SKM-1 (cell line): ENCODE measurements at regions not wholly inside any gene's neighbourhood (a gene's known extent, or its start where the extent isn't known, plus 50 kb on each side); places are given as distances from the start of the nearest gene placed in this dataset.

ENCODE experiments used
- DNase-seq: peaks from one replicate; lab custom pipeline; 2025; ENCODE audit not compliant: unreplicated experiment; lab: John Stamatoyannopoulos, UW

GRCh38 chr9:2311920-2312319 lies 296.8 kb downstream of the SMARCA2 start:
- DNase-seq: no peak

- DNase-seq: no peak
These were observed 298.4 kb downstream of the SMARCA2 start for GRCh38 chr9:2313512-2313911.

- no peak for DNase-seq
These were observed 302.4 kb downstream of the SMARCA2 start for GRCh38 chr9:2317591-2317990.

- no peak for DNase-seq
These were observed 302.2 kb upstream of the VLDLR start for GRCh38 chr9:2319421-2319820.

- DNase-seq: no peak
These were observed 301.5 kb upstream of the VLDLR start for GRCh38 chr9:2320114-2320513.

GRCh38 chr9:2320632-2321031 lies 301.0 kb upstream of the VLDLR start:
- DNase-seq: no peak

GRCh38 chr9:2321523-2322148 lies 300.0 kb upstream of the VLDLR start:
- DNase-seq: peak; percentile 63

GRCh38 chr9:2324742-2325141 lies 296.8 kb upstream of the VLDLR start:
- no peak for DNase-seq

- DNase-seq: no peak
These were observed 288.9 kb upstream of the VLDLR start for GRCh38 chr9:2332663-2333062.

- no peak for DNase-seq
These were observed 286.3 kb upstream of the VLDLR start for GRCh38 chr9:2335260-2335659.

GRCh38 chr9:2336055-2336454 lies 285.5 kb upstream of the VLDLR start:
- DNase-seq: no peak

- no peak for DNase-seq
These were observed 284.5 kb upstream of the VLDLR start for GRCh38 chr9:2337131-2337530.

- DNase-seq: no peak
These were observed 284.0 kb upstream of the VLDLR start for GRCh38 chr9:2337627-2338026.

- no peak for DNase-seq
These were observed 282.7 kb upstream of the VLDLR start for GRCh38 chr9:2338777-2339365.

GRCh38 chr9:2339416-2339815 lies 282.2 kb upstream of the VLDLR start:
- no peak for DNase-seq

- DNase-seq: no peak
These were observed 281.4 kb upstream of the VLDLR start for GRCh38 chr9:2340046-2340760.

GRCh38 chr9:2341126-2341525 lies 280.5 kb upstream of the VLDLR start:
- no peak for DNase-seq

- DNase-seq: no peak
These were observed 279.6 kb upstream of the VLDLR start for GRCh38 chr9:2341956-2342355.

GRCh38 chr9:2343756-2344155 lies 277.8 kb upstream of the VLDLR start:
- no peak for DNase-seq

GRCh38 chr9:2344436-2344835 lies 277.2 kb upstream of the VLDLR start:
- no peak for DNase-seq

GRCh38 chr9:2345013-2345412 lies 276.6 kb upstream of the VLDLR start:
- DNase-seq: no peak

- DNase-seq: no peak
These were observed 275.2 kb upstream of the VLDLR start for GRCh38 chr9:2346277-2346913.
